HepG2 (cell line): ENCODE measurements at regions not wholly inside any gene's neighbourhood (a gene's known extent, or its start where the extent isn't known, plus 50 kb on each side); places are given as distances from the start of the nearest gene placed in this dataset.

Experiments
- ATAC-seq: fragments of 200-7000 bp; cut with Tn5 transposase; 3 replicates; pipeline ENCODE4 v1.9.1; 2020; ENCODE audit warnings: mild to moderate bottlenecking, moderate library complexity
- BruUV-seq: library from RNA; stranded (reverse); fragments of 400-500 nt; replicated peaks from 2 replicates; lab custom pipeline; 2021; lab: Mats Ljungman, UMichigan
- CTCF ChIA-PET: fragments of 300-600 bp; formaldehyde crosslinking; extraction: SDS; loops from one replicate; lab custom pipeline; 2021; ENCODE audit warnings: low total read pairs, inconsistent platforms, low intra/inter-chr PET ratio; lab: Yijun Ruan, JAX
- POLR2A ChIA-PET: fragments of 350-600 bp; sonication (Branson Sonifier 250); formaldehyde crosslinking; loops from one replicate; lab custom pipeline; 2020; ENCODE audit warnings: antibody characterized with exemption, inconsistent platforms; lab: Yijun Ruan, JAX
- DNase-seq: peaks from one replicate; pipeline ENCODE4 v3.0.0-alpha.2; 2015; ENCODE audit warnings: low spot score
- FAIRE-seq: peaks from 3 replicates; lab custom pipeline; 2011; peaks lifted over from hg19 to GRCh38; lab: Jason Lieb, UNC
- H2AFZ ChIP-seq: one replicate; pipeline ENCODE4 v1.6.1; 2011; ENCODE audit warnings: low read length, inconsistent platforms
- H3K27ac ChIP-seq: fragments of 300-600 bp; 3 replicates; pipeline ENCODE4 v1.8.0; 2011; ENCODE audit warnings: mixed run types, mild to moderate bottlenecking, mixed read lengths, low read length, inconsistent platforms; ENCODE audit not compliant: insufficient read depth; ENCODE audit errors: extremely low read length
- H3K27me3 ChIP-seq, 2 experiments: fragments of 200-600 bp in 1 of 2; 2 replicates in 1 of 2; 3 replicates in 1 of 2; pipeline versions ENCODE4 v1.6.0 to v1.8.0; 2011; ENCODE audit warnings: low read length in 2 of 2, mild to moderate bottlenecking in 2 of 2, moderate library complexity in 2 of 2, inconsistent platforms in 1 of 2; ENCODE audit not compliant: insufficient read depth in 2 of 2, control insufficient read depth in 1 of 2
- H3K36me3 ChIP-seq, 2 experiments: fragments of 200-600 bp in 1 of 2; replicated peaks in 1 of 2; 2 replicates in 1 of 2; 3 replicates in 1 of 2; pipeline versions ENCODE4 v1.5.1 to v1.8.0; 2011; ENCODE audit warnings: low read length in 2 of 2, inconsistent platforms in 1 of 2; ENCODE audit not compliant: insufficient read depth in 2 of 2, control insufficient read depth in 1 of 2
- H3K4me1 ChIP-seq: 2 replicates; pipeline ENCODE4 v1.5.1; 2012; ENCODE audit warnings: low read length, inconsistent platforms; ENCODE audit not compliant: insufficient read depth
- H3K4me2 ChIP-seq: 2 replicates; pipeline ENCODE4 v1.6.0; 2011; ENCODE audit warnings: low read depth, low read length, inconsistent platforms
- H3K4me3 ChIP-seq, 3 experiments: fragments of 200-600 bp in 1 of 3; sonication (generic), shearing (Covaris generic) in 1 of 3; replicated peaks in 1 of 3; 2 replicates each; pipeline ENCODE4 v1.5.1; 2011 to 2016; ENCODE audit warnings: low read length in 3 of 3, inconsistent platforms in 2 of 3, low read depth in 2 of 3, mild to moderate bottlenecking in 2 of 3, control low read depth in 1 of 3, mixed read lengths in 1 of 3; ENCODE audit not compliant: insufficient read depth in 1 of 3
- H3K79me2 ChIP-seq: one replicate; pipeline ENCODE4 v1.6.1; 2011; ENCODE audit warnings: low read length, inconsistent platforms; ENCODE audit not compliant: insufficient read depth
- H3K9ac ChIP-seq: 2 replicates; pipeline ENCODE4 v1.6.0; 2011; ENCODE audit warnings: mild to moderate bottlenecking, low read depth, low read length, inconsistent platforms; ENCODE audit not compliant: insufficient read depth
- H3K9me3 ChIP-seq: 2 replicates; pipeline ENCODE4 v1.5.1; 2012; ENCODE audit warnings: mild to moderate bottlenecking, low read length
- H4K20me1 ChIP-seq: 2 replicates; pipeline ENCODE4 v1.6.0; 2011; ENCODE audit warnings: inconsistent platforms, mild to moderate bottlenecking, low read length, moderate library complexity; ENCODE audit not compliant: insufficient read depth
- ATM ChIP-seq: fragments of 450-650 bp; IDR thresholded peaks from 2 replicates; pipeline ENCODE4 v1.7.1; 2017; ENCODE audit warnings: mild to moderate bottlenecking, borderline replicate concordance
- GTF2F1 ChIP-seq: fragments of 150-350 bp; IDR thresholded peaks from 2 replicates; pipeline ENCODE4 v1.6.1; 2014; ENCODE audit warnings: low read length
- NFE2L1 ChIP-seq: sonication (generic); formaldehyde crosslinking; IDR thresholded peaks from 2 replicates; pipeline ENCODE4 v1.4.0; 2020; ENCODE audit warnings: missing genetic modification reagents, mild to moderate bottlenecking, borderline replicate concordance
- NFE2L2 ChIP-seq: fragments of 150-350 bp; IDR thresholded peaks from 2 replicates; pipeline ENCODE4 v1.6.1; 2014; ENCODE audit warnings: low read length
- SOX6 ChIP-seq, 2 experiments: fragments of 450-650 bp in 1 of 2; sonication (generic) in 1 of 2; formaldehyde crosslinking in 1 of 2; IDR thresholded peaks; 2 replicates each; pipeline versions ENCODE4 v1.4.0 to v1.6.1; 2017 to 2020; ENCODE audit warnings: antibody characterized with exemption in 1 of 2, mild to moderate bottlenecking in 1 of 2, missing genetic modification reagents in 1 of 2
- ZFP90 ChIP-seq: sonication (generic); formaldehyde crosslinking; IDR thresholded peaks from 2 replicates; pipeline ENCODE4 v1.8.0; 2022; ENCODE audit warnings: missing genetic modification reagents, mild to moderate bottlenecking, inconsistent platforms, borderline replicate concordance
- ZNF547 ChIP-seq: sonication (generic); formaldehyde crosslinking; IDR thresholded peaks from 2 replicates; pipeline ENCODE4 v1.5.1; 2020; ENCODE audit warnings: mild to moderate bottlenecking, missing genetic modification reagents
- ZNF646 ChIP-seq: sonication (generic); formaldehyde crosslinking; IDR thresholded peaks from 2 replicates; pipeline ENCODE4 v1.9.0; 2021; ENCODE audit warnings: mild to moderate bottlenecking, missing genetic modification reagents
- WGBS: methylation state at CpG from one replicate; pipeline ENCODE4 v1.1.6; 2017; ENCODE audit warnings: low lambda C conversion rate; 5-methylcytosine and 5-hydroxymethylcytosine counted together
- in situ Hi-C: cut with HindIII; loops from 2 replicates; pipeline ENCODE4 v1.10.0; 2017; ENCODE audit warnings: low pct_unique_long_range_greater_than_20kb; ENCODE audit not compliant: extremely low pct_ligation_motif_present
- intact Hi-C: fragments of 100-400 bp; cut with micrococcal nuclease; formaldehyde crosslinking; loops from one replicate; pipeline ENCODE4 v1.10.0; 2022; ENCODE audit not compliant: unreplicated experiment

GRCh38 chr4:24006269-24006668 lies 116.4 kb upstream of the PPARGC1A start:
- H3K4me3 ChIP-seq: no peak overlapping the region
- FAIRE-seq (no peak), DNase-seq (no peak), ATAC-seq (no peak)
- WGBS: 17% methylated on average over 1 of the region's 1 CpG
- H3K4me2 ChIP-seq: no peak overlapping the region
- peak; percentile 65 for TF ChIP-seq NFE2L2
- no peak for TF ChIP-seq ATM
- TF ChIP-seq NFE2L1 (CRISPR knock-in tag): no peak
- POLR2A ChIA-PET: no interaction called here
- in situ Hi-C loops (no loop called here), intact Hi-C loops (no loop called here)
- H3K36me3 ChIP-seq: no peaks in the 10 kb centered on the region
- peaks cover 15% of the 10 kb centered on the region for H3K4me1 ChIP-seq
- H3K79me2 ChIP-seq: no peaks in the 10 kb centered on the region
- H3K27ac ChIP-seq: no peak overlapping the region
- CTCF ChIA-PET: no interaction called here
- H3K9ac ChIP-seq: no peak overlapping the region
- no TSS peak for BruUV-seq
- no peaks in the 10 kb centered on the region for H3K9me3 ChIP-seq
- no peaks in the 10 kb centered on the region for H4K20me1 ChIP-seq
- H3K27me3 ChIP-seq: no peaks in the 10 kb centered on the region
- H2AFZ ChIP-seq: no peak overlapping the region

GRCh38 chr4:24003926-24004325 lies 114.1 kb upstream of the PPARGC1A start:
- H3K36me3 ChIP-seq: no peaks in the 10 kb centered on the region
- no peaks in the 10 kb centered on the region for H3K27me3 ChIP-seq
- TF ChIP-seq ZFP90 (CRISPR knock-in tag): no peak
- TF ChIP-seq ZNF646: no peak
- TF ChIP-seq ZNF547 (CRISPR knock-in tag): no peak
- TF ChIP-seq GTF2F1: no peak
- TF ChIP-seq SOX6 (IDR thresholded peaks at IDR 0.05): no peak
- no peak for TF ChIP-seq SOX6 (CRISPR knock-in tag; IDR thresholded peaks at IDR 0.05)
- no peaks in the 10 kb centered on the region for H3K79me2 ChIP-seq
- H3K9me3 ChIP-seq: no peaks in the 10 kb centered on the region
- H4K20me1 ChIP-seq: no peaks in the 10 kb centered on the region
- no peak overlapping the region for H3K4me2 ChIP-seq
- H2AFZ ChIP-seq: no peak overlapping the region
- no peak for DNase-seq
- H3K4me3 ChIP-seq: 0 out of 6 replicates have a peak overlapping the region, but pooled peaks of 1 of the 3 experiments have one; percentile 7
- ATAC-seq: no peak
- CTCF ChIA-PET: no interaction called here
- no TSS peak for BruUV-seq
- no peak overlapping the region for H3K9ac ChIP-seq
- intact Hi-C loops (no loop called here), in situ Hi-C loops (no loop called here)
- WGBS: 20% methylated on average over 4 of the region's 4 CpGs
- peaks cover 15% of the 10 kb centered on the region for H3K4me1 ChIP-seq
- POLR2A ChIA-PET: no interaction called here
- no peak overlapping the region for H3K27ac ChIP-seq
- no peak for FAIRE-seq
